K562 (cell line): ENCODE measurements at regions not wholly inside any gene's neighbourhood (a gene's known extent, or its start where the extent isn't known, plus 50 kb on each side); places are given as distances from the start of the nearest gene placed in this dataset.

Experiments
- ATAC-seq: fragments of 200-7000 bp; cut with Tn5 transposase; 3 replicates; pipeline ENCODE4 v1.9.1; 2020; ENCODE audit warnings: moderate library complexity
- BruUV-seq: library from RNA; stranded (reverse); fragments of 400-500 nt; replicated peaks from 2 replicates; lab custom pipeline; 2021; lab: Mats Ljungman, UMichigan
- CTCF ChIA-PET: fragments of 300-600 bp; formaldehyde crosslinking; extraction: SDS; loops from one replicate; lab custom pipeline; 2021; ENCODE audit warnings: low intra/inter-chr PET ratio; lab: Yijun Ruan, JAX
- POLR2A ChIA-PET: fragments of 300-600, 350-650 bp; sonication (Branson Sonifier 250); formaldehyde crosslinking; extraction: SDS; loops from one replicate; lab custom pipeline; 2021; ENCODE audit warnings: antibody characterized with exemption, inconsistent platforms; lab: Yijun Ruan, JAX
- DNase-seq, 4 experiments: peaks; one replicate each; pipeline versions ENCODE4 v3.0.0 to v3.0.0-alpha.2; 2011 to 2018; ENCODE audit warnings: low spot score in 3 of 4, mixed read lengths in 3 of 4; ENCODE audit errors: extremely low read depth in 1 of 4
- FAIRE-seq: peaks from 2 replicates; lab custom pipeline; 2011; peaks lifted over from hg19 to GRCh38; lab: Jason Lieb, UNC
- H2AFZ ChIP-seq: 2 replicates; pipeline ENCODE4 v1.6.0; 2011; ENCODE audit warnings: low read depth, low read length, control low read depth, inconsistent platforms
- H3K27ac ChIP-seq: fragments of 200-600 bp; 3 replicates; pipeline ENCODE4 v1.8.0; 2011; ENCODE audit warnings: low read depth, mild to moderate bottlenecking, control low read depth, inconsistent platforms, low read length, moderate library complexity, mixed read lengths; ENCODE audit errors: extremely low read depth
- H3K27me3 ChIP-seq, 2 experiments: fragments of 300-600 bp in 1 of 2; 2 replicates in 1 of 2; 3 replicates in 1 of 2; pipeline versions ENCODE4 v1.6.0 to v1.8.0; 2011; ENCODE audit warnings: inconsistent platforms in 2 of 2, low read length in 2 of 2, mild to moderate bottlenecking in 1 of 2, mixed read lengths in 1 of 2, moderate library complexity in 1 of 2; ENCODE audit not compliant: control insufficient read depth in 2 of 2, insufficient read depth in 2 of 2
- H3K36me3 ChIP-seq: fragments of 300-600 bp; 3 replicates; pipeline ENCODE4 v1.8.0; 2011; ENCODE audit warnings: mild to moderate bottlenecking, low read length, inconsistent platforms; ENCODE audit not compliant: control insufficient read depth, insufficient read depth
- H3K4me1 ChIP-seq, 2 experiments: fragments of 200-600 bp in 1 of 2; replicated peaks in 1 of 2; 2 replicates in 1 of 2; 3 replicates in 1 of 2; pipeline versions ENCODE4 v1.5.1 to v1.8.0; 2011; ENCODE audit warnings: inconsistent platforms in 2 of 2, low read length in 2 of 2, mild to moderate bottlenecking in 1 of 2, mixed read lengths in 1 of 2, moderate library complexity in 1 of 2; ENCODE audit not compliant: control insufficient read depth in 2 of 2, insufficient read depth in 2 of 2
- H3K4me2 ChIP-seq: 2 replicates; pipeline ENCODE4 v1.6.1; 2011; ENCODE audit warnings: low read length, control low read depth, inconsistent platforms, mixed read lengths; ENCODE audit not compliant: insufficient read depth
- H3K4me3 ChIP-seq: fragments of 200-600 bp; sonication (generic), shearing (Covaris generic); 2 replicates; pipeline ENCODE4 v1.5.1; 2016; ENCODE audit warnings: control low read depth, inconsistent platforms
- H3K79me2 ChIP-seq: fragments of 200-600 bp; 3 replicates; pipeline ENCODE4 v1.8.0; 2011; ENCODE audit warnings: low read length, inconsistent platforms; ENCODE audit not compliant: control insufficient read depth, insufficient read depth
- H3K9ac ChIP-seq, 2 experiments: 2 replicates each; pipeline versions ENCODE4 v1.6.0 to v1.6.1; 2011; ENCODE audit warnings: low read depth in 2 of 2, low read length in 2 of 2, control low read depth in 1 of 2, inconsistent platforms in 1 of 2, mild to moderate bottlenecking in 1 of 2, mixed read lengths in 1 of 2; ENCODE audit not compliant: insufficient read depth in 1 of 2
- H3K9me1 ChIP-seq: one replicate; pipeline ENCODE4 v1.6.0; 2011; ENCODE audit warnings: inconsistent platforms, mild to moderate bottlenecking, low read length, moderate library complexity; ENCODE audit not compliant: control insufficient read depth, insufficient read depth
- H3K9me3 ChIP-seq: replicated peaks from 2 replicates; pipeline ENCODE4 v1.5.1; 2011; ENCODE audit warnings: low read depth, low read length, inconsistent platforms; ENCODE audit not compliant: control insufficient read depth, insufficient read depth
- H4K20me1 ChIP-seq: replicated peaks from 2 replicates; pipeline ENCODE4 v1.6.1; 2011; ENCODE audit warnings: low read length, inconsistent platforms, mixed read lengths; ENCODE audit not compliant: control insufficient read depth, insufficient read depth
- BACH1 ChIP-seq: fragments of 200-800 bp; sonication (Bioruptor generic); IDR thresholded peaks from 2 replicates; pipeline ENCODE4 v1.6.1; 2016; ENCODE audit warnings: missing genetic modification characterization, missing compliant biosample characterization
- COPS2 ChIP-seq: fragments of 450-650 bp; conservative IDR thresholded peaks from 2 replicates; pipeline ENCODE4 v1.6.1; 2016; ENCODE audit warnings: mild to moderate bottlenecking, moderate library complexity
- EP300 ChIP-seq: IDR thresholded peaks from 2 replicates; pipeline ENCODE4 v1.6.1; 2012; ENCODE audit warnings: low read length, improper control_type of control experiment
- GABPB1 ChIP-seq: sonication (generic); formaldehyde crosslinking; IDR thresholded peaks from 2 replicates; pipeline ENCODE4 v1.8.0; 2022; ENCODE audit warnings: mild to moderate bottlenecking, missing genetic modification reagents
- MIER1 ChIP-seq: fragments of 450-650 bp; IDR thresholded peaks from 2 replicates; pipeline ENCODE4 v1.6.1; 2016; ENCODE audit warnings: antibody characterized with exemption, mild to moderate bottlenecking, low read depth
- PRPF4 ChIP-seq: fragments of 200-400 bp; formaldehyde crosslinking; IDR thresholded peaks from one replicate; pipeline ENCODE4 v1.6.1; 2017; ENCODE audit warnings: low read length, low read depth, mild to moderate bottlenecking; ENCODE audit not compliant: insufficient read depth, poor library complexity, severe bottlenecking
- SP1 ChIP-seq: sonication (generic); formaldehyde crosslinking; IDR thresholded peaks from 2 replicates; pipeline ENCODE4 v1.8.1; 2022; ENCODE audit warnings: mild to moderate bottlenecking, missing genetic modification reagents
- SREBF1 ChIP-seq: fragments of 150-350 bp; IDR thresholded peaks from 2 replicates; pipeline ENCODE4 v1.6.1; 2014; ENCODE audit warnings: antibody characterized with exemption, low read depth, low read length, borderline replicate concordance
- STAT5B ChIP-seq: fragments of 250-450 bp; sonication (Bioruptor Pico); IDR thresholded peaks from 2 replicates; pipeline ENCODE4 v1.8.0; 2021; ENCODE audit warnings: mild to moderate bottlenecking, inconsistent platforms
- ZNF274 ChIP-seq: IDR thresholded peaks from 2 replicates; pipeline ENCODE4 v1.6.1; 2011; ENCODE audit warnings: low read depth, mild to moderate bottlenecking, low read length, moderate library complexity, borderline replicate concordance
- ZNF3 ChIP-seq: fragments of 250-450 bp; sonication (Bioruptor Pico); IDR thresholded peaks from 2 replicates; pipeline ENCODE4 v1.5.0; 2021; ENCODE audit warnings: mild to moderate bottlenecking, moderate library complexity
- ZNF436 ChIP-seq: fragments of 250-450, 450-650 bp; sonication (Bioruptor Pico); formaldehyde crosslinking; IDR thresholded peaks from 2 replicates; pipeline ENCODE4 v1.7.0; 2020; ENCODE audit warnings: mild to moderate bottlenecking
- WGBS: fragments of 100-300 bp; shearing (Covaris generic); methylation state at CpG from one replicate; pipeline ENCODE4 v1.1.6; 2016; ENCODE audit warnings: low coverage, mixed read lengths; ENCODE audit not compliant: insufficient coverage; ENCODE audit errors: missing lambda C conversion rate; 5-methylcytosine and 5-hydroxymethylcytosine counted together
- in situ Hi-C: fragments of 300-500 bp; cut with MboI; formaldehyde crosslinking; loops from 4 replicates; pipeline ENCODE4 v1.15.0; 2018; ENCODE audit warnings: inconsistent platforms, mixed read lengths
- intact Hi-C: fragments of 100-400 bp; cut with micrococcal nuclease; formaldehyde crosslinking; loops from 2 replicates; pipeline ENCODE4 v1.14.2; 2022

DNA sequence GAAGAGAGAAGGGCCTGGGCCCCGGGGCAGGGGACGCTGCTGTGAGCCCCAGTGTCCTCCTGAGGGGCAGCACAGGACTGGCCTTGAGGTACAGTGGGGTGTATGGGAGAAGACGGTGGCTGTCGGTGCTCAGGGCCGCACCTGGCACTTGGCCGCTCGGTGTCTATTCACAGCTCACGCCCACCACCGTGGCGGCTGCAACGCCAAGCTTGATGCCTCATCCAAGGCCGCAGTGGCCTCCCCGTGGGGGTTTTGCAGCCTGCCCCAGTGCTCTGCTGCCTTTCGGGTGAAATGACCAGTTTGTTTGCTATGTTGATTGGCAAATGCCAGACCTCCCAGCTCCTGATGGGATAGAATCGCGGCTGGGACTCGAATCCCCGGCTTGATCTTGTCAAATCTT, 79.5 kb upstream of the SLCO4A1 start:
- in situ Hi-C loops = no loop called here
- H3K9ac ChIP-seq = peak overlapping the region in 1 of 2 experiments; percentile 26; a peak in 1 of 4 replicates
- CTCF ChIA-PET = no interaction called here
- H3K9me3 ChIP-seq = no peaks in the 10 kb centered on the region
- H3K79me2 ChIP-seq = no peaks in the 10 kb centered on the region
- FAIRE-seq = no peak
- peaks cover 56 to 91% of the 10 kb centered on the region in 2 experiments for H3K27me3 ChIP-seq
- H4K20me1 ChIP-seq = peaks cover 22% of the 10 kb centered on the region
- BruUV-seq = no TSS peak
- no peak for DNase-seq
- no peak overlapping the region for H3K4me2 ChIP-seq
- TF ChIP-seq COPS2 = no peak
- no peak for TF ChIP-seq STAT5B (CRISPR knock-in tag)
- TF ChIP-seq ZNF436 (CRISPR knock-in tag) = no peak
- no peak for TF ChIP-seq PRPF4
- TF ChIP-seq GABPB1 (CRISPR knock-in tag) = no peak
- no peak for TF ChIP-seq EP300
- no peak for TF ChIP-seq ZNF274
- H3K4me3 ChIP-seq = no peak overlapping the region
- intact Hi-C loops = no loop called here
- no peak overlapping the region for H3K27ac ChIP-seq
- POLR2A ChIA-PET = interaction anchor here (0.6 to 1.5 kb wide), 3 partner anchors 9 to 294 kb away, joined by 3 to 4 read pairs (median 3); no protein-coding TSS in a partner anchor
- no peak for ATAC-seq
- no peaks in the 10 kb centered on the region for H3K36me3 ChIP-seq
- no peaks in the 10 kb centered on the region for H3K9me1 ChIP-seq
- peaks cover 0 to 75% of the 10 kb centered on the region in 2 experiments; a peak in 2 of 5 replicates for H3K4me1 ChIP-seq
- H2AFZ ChIP-seq = no peak overlapping the region
- WGBS = 9% methylated on average over 18 of the region's 18 CpGs

DNA sequence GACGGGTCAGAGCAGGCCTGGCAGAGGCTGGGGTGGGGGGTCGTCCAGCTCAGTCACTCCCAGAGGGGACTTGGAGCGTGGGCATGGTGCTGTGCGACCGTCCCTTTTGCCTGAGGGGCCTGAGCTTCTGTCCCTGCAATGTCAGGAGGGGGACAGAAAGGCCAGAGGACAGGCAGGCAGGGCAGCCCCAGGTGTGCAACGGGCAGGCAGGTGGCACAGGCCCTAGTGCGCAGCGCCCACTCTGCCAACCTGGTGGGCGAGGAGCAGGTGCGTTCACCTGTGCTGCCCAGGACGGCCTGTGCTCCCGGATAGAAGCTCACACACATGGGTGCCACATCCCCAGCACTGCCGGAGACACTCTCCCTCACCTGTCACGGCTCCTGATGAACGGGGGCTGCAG, 78.7 kb upstream of the SLCO4A1 start:
- WGBS = 4% methylated on average over 11 of the region's 15 CpGs
- no peak overlapping the region for H2AFZ ChIP-seq
- no peaks in the 10 kb centered on the region for H3K36me3 ChIP-seq
- H4K20me1 ChIP-seq = peaks cover 24% of the 10 kb centered on the region
- in situ Hi-C loops (no loop called here), intact Hi-C loops (no loop called here)
- ChIA-PET CTCF (no interaction called here), POLR2A (interaction anchor here (0.6 kb wide), 1 partner anchor 268 kb away, joined by 3 read pairs; no protein-coding TSS in a partner anchor)
- peaks cover 48 to 91% of the 10 kb centered on the region in 2 experiments for H3K27me3 ChIP-seq
- FAIRE-seq (no peak), DNase-seq (no peak), ATAC-seq (no peak)
- TF ChIP-seq SP1 (CRISPR knock-in tag) (no peak), ZNF274 (no peak), MIER1 (no peak), BACH1 (tag) (no peak), ZNF3 (no peak), SREBF1 (no peak)
- BruUV-seq = no TSS peak
- no peak overlapping the region for H3K4me3 ChIP-seq
- no peaks in the 10 kb centered on the region for H3K9me3 ChIP-seq
- H3K9ac ChIP-seq = no peak overlapping the region
- peaks cover 0 to 72% of the 10 kb centered on the region in 2 experiments; a peak in 2 of 5 replicates for H3K4me1 ChIP-seq
- H3K9me1 ChIP-seq = no peaks in the 10 kb centered on the region
- no peaks in the 10 kb centered on the region for H3K79me2 ChIP-seq
- no peak overlapping the region for H3K27ac ChIP-seq
- no peak overlapping the region for H3K4me2 ChIP-seq
